ENCODE measurements at regions not wholly inside any gene's neighbourhood (a gene's known extent, or its start where the extent isn't known, plus 50 kb on each side); places are given as distances from the start of the nearest gene placed in this dataset.

DNA sequence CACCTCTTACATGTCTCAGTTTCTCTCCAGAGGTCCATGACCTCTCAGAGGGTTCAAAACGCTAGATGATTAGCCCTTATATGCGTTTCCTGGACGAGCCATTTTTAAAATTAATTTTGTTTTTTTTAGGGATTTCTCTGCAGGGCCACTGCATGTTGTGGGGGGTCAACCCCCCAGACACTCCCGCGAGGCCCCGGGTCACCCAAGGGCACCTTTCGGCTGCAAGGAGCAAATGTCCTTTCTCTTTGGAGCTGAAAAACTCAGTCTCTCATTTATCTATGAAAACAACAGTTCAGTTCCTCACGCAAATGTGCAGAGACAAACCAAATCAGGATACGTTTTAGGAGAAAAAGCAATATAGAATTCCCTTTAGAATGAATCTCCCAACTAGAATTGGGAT is 944.3 kb upstream of the SEMA6D start:
- Histone ChIP-seq H3K27me3 (replicated peaks; ENCODE audit: insufficient read depth, low read length) (no peaks in the 10 kb centered on the region), H3F3A (ENCODE audit: insufficient read depth, low read length) (no peaks in the 10 kb centered on the region), H3K36me3 (replicated peaks; ENCODE audit: insufficient read depth, low read length) (no peaks in the 10 kb centered on the region), H3K4me1 (ENCODE audit: low read length) (no peaks in the 10 kb centered on the region), H3K4me2 (ENCODE audit: low read depth, low read length) (no peak overlapping the region), H3K4me3 (ENCODE audit: low read length) (no peak overlapping the region), H3K9me3 (replicated peaks; ENCODE audit: insufficient read depth, low read length) (no peaks in the 10 kb centered on the region), H3K79me2 (ENCODE audit: low read length) (no peaks in the 10 kb centered on the region), H4K20me1 (ENCODE audit: insufficient read depth, low read length) (no peaks in the 10 kb centered on the region), H3K9me2 (replicated peaks; ENCODE audit: insufficient read depth, low read length) (no peaks in the 10 kb centered on the region), H3K27ac (ENCODE audit: low read length) (no peak overlapping the region), H3K9ac (ENCODE audit: low read length) (no peak overlapping the region), H2AFZ (ENCODE audit: low read length) (no peak overlapping the region)
- DNase-seq = no peak
- TF ChIP-seq EZH2 (optimal IDR thresholded peaks at IDR 0.05; ENCODE audit: low read depth, low read length) (no peak), CTCF (IDR thresholded peaks at IDR 0.05; ENCODE audit: low read length) (no peak), EZH2phosphoT487 (IDR thresholded peaks at IDR 0.05; ENCODE audit: low read length) (no peak)

- Histone ChIP-seq H3K9me3 (replicated peaks; ENCODE audit: insufficient read depth, low read length) (no peaks in the 10 kb centered on the region), H3K4me2 (ENCODE audit: low read depth, low read length) (no peak overlapping the region), H3K27me3 (replicated peaks; ENCODE audit: insufficient read depth, low read length) (no peaks in the 10 kb centered on the region), H3F3A (ENCODE audit: insufficient read depth, low read length) (no peaks in the 10 kb centered on the region), H3K36me3 (replicated peaks; ENCODE audit: insufficient read depth, low read length) (no peaks in the 10 kb centered on the region), H3K79me2 (ENCODE audit: low read length) (no peaks in the 10 kb centered on the region), H3K9ac (ENCODE audit: low read length) (no peak overlapping the region), H3K27ac (ENCODE audit: low read length) (no peak overlapping the region), H4K20me1 (ENCODE audit: insufficient read depth, low read length) (no peaks in the 10 kb centered on the region), H2AFZ (ENCODE audit: low read length) (no peak overlapping the region), H3K4me3 (ENCODE audit: low read length) (no peak overlapping the region), H3K4me1 (ENCODE audit: low read length) (no peaks in the 10 kb centered on the region), H3K9me2 (replicated peaks; ENCODE audit: insufficient read depth, low read length) (no peaks in the 10 kb centered on the region)
- DNase-seq = no peak
- TF ChIP-seq EZH2 (optimal IDR thresholded peaks at IDR 0.05; ENCODE audit: low read depth, low read length) (no peak), EZH2phosphoT487 (IDR thresholded peaks at IDR 0.05; ENCODE audit: low read length) (no peak), CTCF (IDR thresholded peaks at IDR 0.05; ENCODE audit: low read length) (no peak)
These were observed 938.4 kb upstream of the SEMA6D start for GRCh38 chr15:46778876-46779275.

DNA sequence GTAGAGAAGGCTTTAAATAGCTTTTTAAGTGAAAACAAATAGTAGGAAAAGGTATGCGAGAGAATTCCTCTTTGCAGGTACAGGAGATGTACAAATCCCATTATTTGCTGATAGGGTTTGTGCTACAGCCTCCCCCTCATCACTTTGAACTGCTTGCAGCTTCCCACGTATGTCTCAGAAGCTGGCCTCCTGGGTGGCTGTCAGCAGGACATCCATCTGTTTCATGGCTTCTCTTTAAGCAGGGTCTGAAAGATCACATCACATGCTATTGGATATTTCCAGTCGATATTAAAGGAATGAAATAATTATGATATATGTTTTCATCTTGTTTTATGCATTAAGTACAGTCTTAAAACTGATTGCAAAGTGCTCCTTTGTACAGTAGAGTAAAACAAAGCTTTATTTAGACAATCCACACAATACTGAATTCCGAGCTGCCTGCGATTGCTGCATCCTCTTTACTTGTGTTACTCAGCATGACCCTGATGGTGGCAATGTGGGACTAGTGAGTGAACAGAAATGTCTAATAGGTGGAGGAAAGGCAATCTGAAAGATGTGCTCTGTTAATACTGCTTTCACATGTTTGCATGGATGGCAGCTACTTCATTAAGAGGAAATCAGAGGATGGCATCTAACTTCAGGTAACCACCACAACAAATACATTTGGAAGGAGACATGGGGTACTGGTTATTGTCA is 930.6 kb upstream of the SEMA6D start:
- Histone ChIP-seq H3K9ac (ENCODE audit: low read length) (no peak overlapping the region), H3K9me2 (replicated peaks; ENCODE audit: insufficient read depth, low read length) (no peaks in the 10 kb centered on the region), H3K36me3 (replicated peaks; ENCODE audit: insufficient read depth, low read length) (no peaks in the 10 kb centered on the region), H3K9me3 (replicated peaks; ENCODE audit: insufficient read depth, low read length) (no peaks in the 10 kb centered on the region), H4K20me1 (ENCODE audit: insufficient read depth, low read length) (no peaks in the 10 kb centered on the region), H3K27me3 (replicated peaks; ENCODE audit: insufficient read depth, low read length) (no peaks in the 10 kb centered on the region), H3K79me2 (ENCODE audit: low read length) (no peaks in the 10 kb centered on the region), H3K4me1 (ENCODE audit: low read length) (peaks cover 18% of the 10 kb centered on the region; the same call in 1 of the 2 replicates), H2AFZ (ENCODE audit: low read length) (no peak overlapping the region), H3K4me2 (ENCODE audit: low read depth, low read length) (no peak overlapping the region), H3K27ac (ENCODE audit: low read length) (no peak overlapping the region), H3K4me3 (ENCODE audit: low read length) (no peak overlapping the region), H3F3A (ENCODE audit: insufficient read depth, low read length) (no peaks in the 10 kb centered on the region)
- TF ChIP-seq EZH2phosphoT487 (IDR thresholded peaks at IDR 0.05; ENCODE audit: low read length) (no peak), CTCF (IDR thresholded peaks at IDR 0.05; ENCODE audit: low read length) (peak; percentile 35)
- peak; percentile 51 for DNase-seq

All from MM.1S (cell line).